K562 (cell line): ENCODE measurements at regions not wholly inside any gene's neighbourhood (a gene's known extent, or its start where the extent isn't known, plus 50 kb on each side); places are given as distances from the start of the nearest gene placed in this dataset.
A peak's percentile ranks its signal among the peaks of the same experiment; 100 is the strongest.

Experiments
- ATAC-seq: fragments of 200-7000 bp; cut with Tn5 transposase; 3 replicates; pipeline ENCODE4 v1.9.1; 2020; ENCODE audit warnings: moderate library complexity
- BruUV-seq: library from RNA; stranded (reverse); fragments of 400-500 nt; replicated peaks from 2 replicates; lab custom pipeline; 2021; lab: Mats Ljungman, UMichigan
- CTCF ChIA-PET: fragments of 300-600 bp; formaldehyde crosslinking; extraction: SDS; loops from one replicate; lab custom pipeline; 2021; ENCODE audit warnings: low intra/inter-chr PET ratio; lab: Yijun Ruan, JAX
- POLR2A ChIA-PET: fragments of 300-600, 350-650 bp; sonication (Branson Sonifier 250); formaldehyde crosslinking; extraction: SDS; loops from one replicate; lab custom pipeline; 2021; ENCODE audit warnings: antibody characterized with exemption, inconsistent platforms; lab: Yijun Ruan, JAX
- DNase-seq, 4 experiments: peaks; one replicate each; pipeline versions ENCODE4 v3.0.0 to v3.0.0-alpha.2; 2011 to 2018; ENCODE audit warnings: low spot score in 3 of 4, mixed read lengths in 3 of 4; ENCODE audit errors: extremely low read depth in 1 of 4
- FAIRE-seq: peaks from 2 replicates; lab custom pipeline; 2011; peaks lifted over from hg19 to GRCh38; lab: Jason Lieb, UNC
- H2AFZ ChIP-seq: 2 replicates; pipeline ENCODE4 v1.6.0; 2011; ENCODE audit warnings: low read depth, low read length, control low read depth, inconsistent platforms
- H3K27ac ChIP-seq: fragments of 200-600 bp; 3 replicates; pipeline ENCODE4 v1.8.0; 2011; ENCODE audit warnings: low read depth, mild to moderate bottlenecking, control low read depth, inconsistent platforms, low read length, moderate library complexity, mixed read lengths; ENCODE audit errors: extremely low read depth
- H3K27me3 ChIP-seq, 2 experiments: fragments of 300-600 bp in 1 of 2; 2 replicates in 1 of 2; 3 replicates in 1 of 2; pipeline versions ENCODE4 v1.6.0 to v1.8.0; 2011; ENCODE audit warnings: inconsistent platforms in 2 of 2, low read length in 2 of 2, mild to moderate bottlenecking in 1 of 2, mixed read lengths in 1 of 2, moderate library complexity in 1 of 2; ENCODE audit not compliant: control insufficient read depth in 2 of 2, insufficient read depth in 2 of 2
- H3K36me3 ChIP-seq: fragments of 300-600 bp; 3 replicates; pipeline ENCODE4 v1.8.0; 2011; ENCODE audit warnings: mild to moderate bottlenecking, low read length, inconsistent platforms; ENCODE audit not compliant: control insufficient read depth, insufficient read depth
- H3K4me1 ChIP-seq, 2 experiments: fragments of 200-600 bp in 1 of 2; replicated peaks in 1 of 2; 2 replicates in 1 of 2; 3 replicates in 1 of 2; pipeline versions ENCODE4 v1.5.1 to v1.8.0; 2011; ENCODE audit warnings: inconsistent platforms in 2 of 2, low read length in 2 of 2, mild to moderate bottlenecking in 1 of 2, mixed read lengths in 1 of 2, moderate library complexity in 1 of 2; ENCODE audit not compliant: control insufficient read depth in 2 of 2, insufficient read depth in 2 of 2
- H3K4me2 ChIP-seq: 2 replicates; pipeline ENCODE4 v1.6.1; 2011; ENCODE audit warnings: low read length, control low read depth, inconsistent platforms, mixed read lengths; ENCODE audit not compliant: insufficient read depth
- H3K4me3 ChIP-seq: fragments of 200-600 bp; sonication (generic), shearing (Covaris generic); 2 replicates; pipeline ENCODE4 v1.5.1; 2016; ENCODE audit warnings: control low read depth, inconsistent platforms
- H3K79me2 ChIP-seq: fragments of 200-600 bp; 3 replicates; pipeline ENCODE4 v1.8.0; 2011; ENCODE audit warnings: low read length, inconsistent platforms; ENCODE audit not compliant: control insufficient read depth, insufficient read depth
- H3K9ac ChIP-seq, 2 experiments: 2 replicates each; pipeline versions ENCODE4 v1.6.0 to v1.6.1; 2011; ENCODE audit warnings: low read depth in 2 of 2, low read length in 2 of 2, control low read depth in 1 of 2, inconsistent platforms in 1 of 2, mild to moderate bottlenecking in 1 of 2, mixed read lengths in 1 of 2; ENCODE audit not compliant: insufficient read depth in 1 of 2
- H3K9me1 ChIP-seq: one replicate; pipeline ENCODE4 v1.6.0; 2011; ENCODE audit warnings: inconsistent platforms, mild to moderate bottlenecking, low read length, moderate library complexity; ENCODE audit not compliant: control insufficient read depth, insufficient read depth
- H3K9me3 ChIP-seq: replicated peaks from 2 replicates; pipeline ENCODE4 v1.5.1; 2011; ENCODE audit warnings: low read depth, low read length, inconsistent platforms; ENCODE audit not compliant: control insufficient read depth, insufficient read depth
- H4K20me1 ChIP-seq: replicated peaks from 2 replicates; pipeline ENCODE4 v1.6.1; 2011; ENCODE audit warnings: low read length, inconsistent platforms, mixed read lengths; ENCODE audit not compliant: control insufficient read depth, insufficient read depth
- ATF7 ChIP-seq: fragments of 450-650 bp; IDR thresholded peaks from 2 replicates; pipeline ENCODE4 v1.7.1; 2014; ENCODE audit warnings: mild to moderate bottlenecking, moderate library complexity
- BRCA1 ChIP-seq, 2 experiments: fragments of 450-650 bp in 1 of 2; sonication (generic) in 1 of 2; formaldehyde crosslinking in 1 of 2; IDR thresholded peaks; 2 replicates each; pipeline versions ENCODE4 v1.5.0 to v1.6.1; 2017 to 2020; ENCODE audit warnings: mild to moderate bottlenecking in 1 of 2, missing genetic modification reagents in 1 of 2
- CREM ChIP-seq: IDR thresholded peaks from 2 replicates; pipeline ENCODE4 v1.6.1; 2014; ENCODE audit warnings: antibody characterized with exemption, low read depth
- ERF ChIP-seq: fragments of 450-650 bp; formaldehyde crosslinking; IDR thresholded peaks from 2 replicates; pipeline ENCODE4 v1.4.0; 2020; ENCODE audit warnings: mild to moderate bottlenecking, mixed read lengths
- FUS ChIP-seq: fragments of 200-400 bp; formaldehyde crosslinking; optimal IDR thresholded peaks from 2 replicates; pipeline ENCODE3; 2017; ENCODE audit warnings: low read depth, low read length
- L3MBTL2 ChIP-seq: fragments of 450-650 bp; IDR thresholded peaks from 2 replicates; pipeline ENCODE4 v1.6.1; 2016; ENCODE audit warnings: mild to moderate bottlenecking, moderate library complexity
- RAD21 ChIP-seq, 2 experiments: fragments of 250-450 bp in 1 of 2; fragments of 450-650 bp in 1 of 2; sonication (Bioruptor Pico) in 1 of 2; formaldehyde crosslinking in 1 of 2; IDR thresholded peaks in 1 of 2; conservative IDR thresholded peaks in 1 of 2; 2 replicates each; pipeline versions ENCODE4 v1.4.0 to v1.8.0; 2020 to 2022; ENCODE audit warnings: mild to moderate bottlenecking in 2 of 2, moderate library complexity in 1 of 2
- RNF2 ChIP-seq: sonication (generic); IDR thresholded peaks from 2 replicates; pipeline ENCODE4 v1.6.1; 2016
- SIX5 ChIP-seq, 2 experiments: IDR thresholded peaks; 2 replicates each; pipeline ENCODE4 v1.6.1; 2011; ENCODE audit warnings: low read length in 2 of 2, borderline replicate concordance in 1 of 2, low read depth in 1 of 2, mild to moderate bottlenecking in 1 of 2, moderate library complexity in 1 of 2; ENCODE audit not compliant: insufficient read depth in 1 of 2
- SOX6 ChIP-seq: fragments of 450-650 bp; IDR thresholded peaks from 2 replicates; pipeline ENCODE4 v1.6.1; 2014; ENCODE audit warnings: mild to moderate bottlenecking
- TARDBP ChIP-seq: fragments of 450-650 bp; IDR thresholded peaks from 2 replicates; pipeline ENCODE4 v1.6.1; 2016
- TEAD4 ChIP-seq, 2 experiments: sonication (generic) in 1 of 2; formaldehyde crosslinking in 1 of 2; IDR thresholded peaks; 2 replicates each; pipeline versions ENCODE4 v1.6.1 to v1.8.0; 2012 to 2022; ENCODE audit warnings: borderline replicate concordance in 1 of 2, inconsistent platforms in 1 of 2, low read length in 1 of 2, mild to moderate bottlenecking in 1 of 2, missing genetic modification reagents in 1 of 2
- ZNF696 ChIP-seq: fragments of 250-450 bp; sonication (Bioruptor Pico); conservative IDR thresholded peaks from 2 replicates; pipeline ENCODE4 v1.4.0; 2020; ENCODE audit warnings: mild to moderate bottlenecking, moderate library complexity
- WGBS: fragments of 100-300 bp; shearing (Covaris generic); methylation state at CpG from one replicate; pipeline ENCODE4 v1.1.6; 2016; ENCODE audit warnings: low coverage, mixed read lengths; ENCODE audit not compliant: insufficient coverage; ENCODE audit errors: missing lambda C conversion rate; 5-methylcytosine and 5-hydroxymethylcytosine counted together
- in situ Hi-C: fragments of 300-500 bp; cut with MboI; formaldehyde crosslinking; loops from 4 replicates; pipeline ENCODE4 v1.15.0; 2018; ENCODE audit warnings: inconsistent platforms, mixed read lengths
- intact Hi-C: fragments of 100-400 bp; cut with micrococcal nuclease; formaldehyde crosslinking; loops from 2 replicates; pipeline ENCODE4 v1.14.2; 2022
- TF ChIP-seq, protein P1 (sequence below): fragments of 250-450 bp; sonication (Bioruptor Pico); IDR thresholded peaks from 2 replicates; pipeline ENCODE4 v1.4.0; 2020

DNA sequence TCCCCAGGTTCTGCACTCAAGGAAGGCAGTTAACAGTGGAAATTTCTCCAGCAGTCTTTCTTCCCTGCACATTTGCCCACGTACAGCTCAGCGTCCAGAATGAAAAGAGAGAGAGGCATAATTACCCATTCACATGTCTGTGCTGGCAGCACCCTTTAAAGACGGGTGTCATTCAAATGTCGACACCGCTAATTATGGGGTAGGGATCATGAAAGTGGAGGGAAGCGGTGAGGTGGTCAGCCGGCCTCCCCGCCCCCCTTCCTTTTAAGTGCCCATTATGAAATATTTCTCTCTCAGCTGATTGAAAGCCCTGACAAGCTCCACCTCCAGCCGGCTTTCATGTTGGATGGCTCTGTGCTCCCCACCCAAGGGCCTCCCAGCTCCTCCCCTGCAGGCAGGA lies 246.1 kb downstream of the BMP7 start:
- Histone ChIP-seq H3K36me3 (no peaks in the 10 kb centered on the region), H3K9me3 (no peaks in the 10 kb centered on the region), H3K27ac (no peak overlapping the region), H3K79me2 (no peaks in the 10 kb centered on the region), H4K20me1 (no peaks in the 10 kb centered on the region), H2AFZ (no peak overlapping the region), H3K4me1 (no peaks in the 10 kb centered on the region), H3K9ac (no peak overlapping the region), H3K9me1 (no peaks in the 10 kb centered on the region), H3K4me3 (no peak overlapping the region), H3K4me2 (no peak overlapping the region), H3K27me3 (peaks cover 21 to 47% of the 10 kb centered on the region in 2 experiments)
- in situ Hi-C loops (no loop called here), intact Hi-C loops (no loop called here)
- FAIRE-seq (no peak), ATAC-seq (no peak), DNase-seq (no peak)
- TF ChIP-seq RNF2: no peak
- TF ChIP-seq ZNF696 (CRISPR knock-in tag): no peak
- no TSS peak for BruUV-seq
- ChIA-PET POLR2A (interaction anchor here (1.0 kb wide), 1 partner anchor 13 kb away, joined by 5 read pairs; no protein-coding TSS in a partner anchor), CTCF (no interaction called here)
- WGBS: 0% methylated on average over 9 of the region's 9 CpGs

GRCh38 chr20:57022306-57022705 lies 244.1 kb downstream of the BMP7 start:
- Histone ChIP-seq H3K79me2 (no peaks in the 10 kb centered on the region), H4K20me1 (no peaks in the 10 kb centered on the region), H3K4me3 (no peak overlapping the region), H3K4me1 (no peaks in the 10 kb centered on the region), H2AFZ (no peak overlapping the region), H3K27me3 (peaks cover 21 to 48% of the 10 kb centered on the region in 2 experiments), H3K9me1 (no peaks in the 10 kb centered on the region), H3K9ac (no peak overlapping the region), H3K9me3 (no peaks in the 10 kb centered on the region), H3K27ac (no peak overlapping the region), H3K4me2 (no peak overlapping the region), H3K36me3 (no peaks in the 10 kb centered on the region)
- intact Hi-C loops: no loop called here
- in situ Hi-C loops: no loop called here
- DNase-seq (peak; percentile 17 to 34 (median 24)), FAIRE-seq (no peak), ATAC-seq (peak; percentile 81)
- ChIA-PET CTCF (no interaction called here), POLR2A (no interaction called here)
- 6% methylated on average over 3 of the region's 6 CpGs for WGBS
- BruUV-seq: no TSS peak
- TF ChIP-seq ATF7 (no peak), SOX6 (no peak), RAD21 (CRISPR knock-in tag; conservative IDR thresholded peaks at IDR 0.05 in 1 of 2, IDR thresholded peaks at IDR 0.05 in 1 of 2) (peak in 1 of 2 experiments; percentile 28; a peak in 2 of 4 replicates), L3MBTL2 (no peak), BRCA1 (IDR thresholded peaks at IDR 0.05) (no peak), BRCA1 (CRISPR knock-in tag; IDR thresholded peaks at IDR 0.05) (no peak), FUS (no peak), TEAD4 (IDR thresholded peaks at IDR 0.05; ENCODE audit: low read length) (no peak), TEAD4 (CRISPR knock-in tag; IDR thresholded peaks at IDR 0.05; ENCODE audit: borderline replicate concordance) (no peak), SIX5 (IDR thresholded peaks at IDR 0.05; ENCODE audit: borderline replicate concordance in 1 of 2, insufficient read depth in 1 of 2, low read depth in 1 of 2, low read length in 2 of 2) (no peak), CREM (no peak), ERF (no peak), TARDBP (no peak)
- TF ChIP-seq, protein P1, sequence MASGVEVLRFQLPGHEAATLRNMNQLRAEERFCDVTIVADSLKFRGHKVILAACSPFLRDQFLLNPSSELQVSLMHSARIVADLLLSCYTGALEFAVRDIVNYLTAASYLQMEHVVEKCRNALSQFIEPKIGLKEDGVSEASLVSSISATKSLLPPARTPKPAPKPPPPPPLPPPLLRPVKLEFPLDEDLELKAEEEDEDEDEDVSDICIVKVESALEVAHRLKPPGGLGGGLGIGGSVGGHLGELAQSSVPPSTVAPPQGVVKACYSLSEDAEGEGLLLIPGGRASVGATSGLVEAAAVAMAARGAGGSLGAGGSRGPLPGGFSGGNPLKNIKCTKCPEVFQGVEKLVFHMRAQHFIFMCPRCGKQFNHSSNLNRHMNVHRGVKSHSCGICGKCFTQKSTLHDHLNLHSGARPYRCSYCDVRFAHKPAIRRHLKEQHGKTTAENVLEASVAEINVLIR (CRISPR knock-in tag): no peak
